GM21526 (cell line): ENCODE measurements at regions not wholly inside any gene's neighbourhood (a gene's known extent, or its start where the extent isn't known, plus 50 kb on each side); places are given as distances from the start of the nearest gene placed in this dataset.
"Not testable (repeated sequence)": the region's sequence is repeated elsewhere in the genome, so short reads cannot be mapped to it uniquely, and the experiment has no call there.

Experiments
- ATAC-seq: cut with Tn5 transposase; IDR thresholded peaks from one replicate; pipeline ENCODE4 v1.9.1; 2021; ENCODE audit warnings: moderate library complexity; ENCODE audit not compliant: unreplicated experiment, low FRiP score

DNA sequence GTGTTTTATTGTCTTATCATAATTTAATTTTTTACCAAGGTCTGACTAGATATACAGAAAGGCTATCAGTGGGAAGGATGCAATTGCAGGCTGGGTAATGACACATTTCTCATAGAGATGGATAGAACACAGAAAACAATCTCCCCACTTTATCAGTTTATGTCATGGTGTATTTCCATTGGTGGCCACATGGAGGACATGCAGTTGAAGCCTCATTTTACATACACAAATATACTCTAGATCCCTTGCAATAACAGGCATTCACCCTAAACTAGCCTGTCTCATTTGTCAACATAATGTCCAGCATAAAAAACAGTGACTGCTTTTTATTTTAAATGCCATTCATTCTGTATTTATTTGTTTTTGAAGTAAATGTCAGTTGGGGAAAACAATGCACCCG, 526.3 kb downstream of the GABRG2 start:
- peak; percentile 67 for ATAC-seq

DNA sequence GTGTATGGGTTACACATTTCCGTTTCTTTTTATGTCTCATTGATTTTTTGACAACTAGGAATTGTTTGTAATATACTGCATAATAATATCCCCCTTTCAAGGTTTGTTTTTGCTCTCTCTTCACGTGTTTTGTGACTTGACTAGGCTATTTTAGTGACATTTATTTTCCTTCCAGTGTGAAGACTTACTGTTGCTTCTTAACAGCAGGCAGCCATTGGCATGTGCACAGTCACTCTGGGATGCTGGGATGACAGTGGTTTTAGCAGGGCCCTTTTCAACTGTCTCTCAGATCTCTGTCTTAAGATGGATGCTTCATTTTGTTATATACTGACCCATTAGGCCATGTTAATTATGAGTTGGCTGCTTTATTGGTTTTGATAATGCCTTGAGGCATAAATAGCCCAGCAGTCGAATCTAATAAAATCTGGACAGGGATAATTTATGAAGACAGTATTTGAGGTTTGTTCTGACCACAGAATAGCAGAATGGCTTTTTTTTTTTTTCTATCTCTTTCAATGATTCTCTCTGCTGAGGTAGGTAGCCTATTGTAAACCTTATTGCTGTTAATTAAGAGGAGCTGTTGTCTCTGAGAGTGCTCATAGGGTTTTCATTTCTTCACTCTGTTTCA, 536.0 kb downstream of the GABRG2 start:
- no peak for ATAC-seq

DNA sequence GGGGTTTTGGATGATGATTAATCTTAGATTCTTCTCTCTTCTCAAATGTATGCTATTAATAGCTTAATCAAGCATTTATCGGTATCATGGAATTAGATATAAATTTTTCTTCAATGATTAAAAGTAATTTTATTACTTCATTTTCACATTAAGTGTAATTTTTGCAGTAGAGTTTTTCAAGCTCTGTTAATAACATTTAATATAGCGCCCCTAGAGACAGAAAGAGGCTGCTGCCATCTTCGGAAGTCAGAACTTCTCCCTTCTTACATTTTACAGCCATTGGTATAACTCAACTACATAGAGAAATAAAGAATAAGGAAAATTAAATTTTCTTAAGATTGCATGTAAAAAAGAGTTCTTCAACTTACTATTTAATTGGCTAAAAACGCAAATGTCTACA, 540.3 kb downstream of the GABRG2 start:
- no peak for ATAC-seq

GRCh38 chr5:162621726-162622263, 554.2 kb downstream of the GABRG2 start:
- not testable (repeated sequence) for ATAC-seq

- ATAC-seq, result no peak
Measured at GRCh38 chr5:162624110-162624509, 556.5 kb downstream of the GABRG2 start.

GRCh38 chr5:162637481-162637880, 569.9 kb downstream of the GABRG2 start:
- no peak for ATAC-seq

DNA sequence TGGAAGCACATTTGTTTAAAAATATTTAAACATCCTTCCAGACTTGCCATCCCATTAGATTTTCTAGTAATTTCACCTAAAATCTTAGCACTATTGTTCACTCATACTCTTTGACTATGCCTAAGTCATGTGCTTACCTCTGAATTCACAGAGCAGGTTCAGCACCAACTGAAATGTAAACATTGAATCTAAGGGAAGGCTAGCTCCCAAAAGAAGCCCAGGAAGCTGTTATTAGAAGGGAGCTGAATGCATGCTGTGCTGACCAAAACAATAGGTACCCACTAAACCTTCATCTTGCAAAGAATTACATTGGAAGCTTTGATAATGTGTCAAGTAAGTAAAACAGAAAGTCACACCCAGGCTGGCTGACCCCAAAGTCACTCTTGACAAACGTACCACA, 571.3 kb downstream of the GABRG2 start:
- ATAC-seq, result no peak

- ATAC-seq, result no peak
Measured at GRCh38 chr5:162641142-162641813, 573.7 kb downstream of the GABRG2 start.

DNA sequence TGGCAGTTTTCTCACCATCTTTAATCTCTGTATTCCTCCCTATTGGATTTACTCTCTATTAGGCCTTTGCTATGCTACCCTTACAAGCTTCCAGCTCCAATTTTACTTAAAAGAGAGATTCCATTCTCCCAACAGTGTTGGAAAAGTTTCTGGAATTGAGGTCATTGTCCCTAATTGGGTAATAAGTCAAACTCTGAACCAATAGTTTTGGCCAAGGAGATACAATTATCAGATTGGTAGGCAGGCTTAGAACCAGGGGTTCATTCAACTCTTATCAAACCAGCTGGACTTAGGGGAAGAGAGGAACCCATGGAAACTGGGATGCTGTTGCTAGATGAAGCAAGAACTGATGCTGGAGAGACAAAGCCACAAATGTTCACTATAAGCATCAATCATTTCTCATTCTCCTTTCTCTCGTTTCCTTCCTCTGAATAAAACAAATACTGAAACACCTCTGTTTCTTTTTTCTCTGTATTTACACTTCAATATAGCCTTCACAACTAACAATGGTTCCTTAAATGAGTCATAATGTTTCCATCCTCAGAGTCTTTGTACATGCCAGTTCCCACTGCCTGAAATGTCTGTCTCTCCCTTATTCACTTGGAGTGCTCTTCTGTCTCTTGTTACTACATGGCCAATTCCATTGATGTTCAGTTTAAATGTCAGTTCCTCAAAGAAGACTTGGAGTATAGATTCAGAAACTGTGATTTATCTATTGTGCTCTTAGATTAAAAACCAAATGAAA, 587.3 kb downstream of the GABRG2 start:
- peak; percentile 56 for ATAC-seq

DNA sequence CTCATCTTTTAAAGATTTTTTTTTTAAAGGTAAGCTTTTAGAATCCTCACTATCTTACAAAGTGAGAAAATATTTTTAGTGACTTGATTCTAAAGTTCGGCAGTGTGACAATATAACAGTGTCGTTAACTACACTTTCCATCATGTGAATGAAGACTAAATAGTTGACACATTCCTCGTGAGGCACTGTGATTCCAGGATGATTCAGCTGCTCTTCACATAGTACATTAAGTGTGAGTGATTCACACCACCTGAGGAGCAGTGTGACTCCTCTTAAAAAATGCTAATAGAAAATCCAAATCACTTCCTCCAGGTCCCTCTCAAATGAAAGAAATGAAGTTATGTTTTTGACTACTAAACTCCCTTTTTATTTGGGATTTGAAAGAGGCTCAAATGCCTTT, 589.5 kb downstream of the GABRG2 start:
- no peak for ATAC-seq

DNA sequence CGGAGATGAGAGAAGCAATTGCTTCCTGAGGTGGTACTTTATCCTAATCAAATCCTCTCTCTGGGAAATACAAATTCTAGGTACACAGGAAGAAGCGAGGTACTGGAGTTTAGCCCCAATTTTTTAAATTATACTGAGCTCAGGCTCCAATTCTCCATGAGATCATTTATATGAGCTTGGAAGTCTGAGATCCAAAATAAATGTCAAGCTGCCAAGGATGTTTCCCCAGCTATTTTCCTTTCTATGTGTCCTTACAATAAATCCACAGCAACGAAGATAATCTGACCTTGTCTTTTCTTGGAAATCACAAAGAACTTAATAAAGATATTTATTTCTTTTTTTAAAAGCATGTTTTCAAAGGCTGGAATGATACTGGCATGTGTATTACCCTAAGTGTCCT, 597.3 kb downstream of the GABRG2 start:
- ATAC-seq, result no peak

DNA sequence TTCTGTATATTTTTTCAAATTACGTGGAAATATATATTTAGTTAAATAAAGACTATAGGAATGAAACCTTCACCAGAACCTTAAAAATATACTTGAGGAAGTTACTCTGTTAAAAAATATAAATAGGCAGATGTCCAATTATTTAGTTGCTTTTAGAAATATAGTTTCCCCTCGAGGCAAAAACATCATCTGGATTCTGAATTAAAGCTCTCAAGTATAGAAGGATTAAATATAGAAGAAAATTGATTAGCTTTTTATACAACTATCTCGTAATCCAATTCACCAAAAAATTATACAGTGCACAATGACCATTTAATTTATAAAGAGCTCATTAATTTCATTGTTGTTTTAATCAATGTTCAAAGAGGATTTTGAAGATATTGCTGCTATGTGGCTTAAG, 601.4 kb downstream of the GABRG2 start:
- no peak for ATAC-seq

- ATAC-seq, result no peak
Measured at GRCh38 chr5:162672061-162672460, 604.5 kb downstream of the GABRG2 start.

- no peak for ATAC-seq
Measured at GRCh38 chr5:162683284-162683683, 615.7 kb downstream of the GABRG2 start.

DNA sequence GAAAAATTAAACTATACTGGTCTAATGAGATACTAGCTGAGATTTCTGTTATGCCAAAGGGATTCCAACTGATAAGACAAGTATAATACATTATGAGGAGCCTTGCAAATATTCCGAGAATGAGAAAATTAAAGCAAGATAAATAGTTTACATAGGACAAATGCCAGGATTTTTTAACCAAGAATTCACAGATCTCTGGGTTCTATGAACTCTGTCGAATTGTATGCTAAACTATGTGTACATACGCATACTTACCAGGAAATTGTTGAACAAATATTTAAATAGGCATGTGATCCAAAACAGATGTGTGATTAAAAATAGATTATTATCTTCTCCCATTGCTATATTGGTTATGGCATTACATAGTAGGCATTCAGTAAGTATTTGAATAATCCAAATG, 616.6 kb downstream of the GABRG2 start:
- ATAC-seq, result no peak

- ATAC-seq, result no peak
Measured at GRCh38 chr5:162685302-162685701, 617.7 kb downstream of the GABRG2 start.

DNA sequence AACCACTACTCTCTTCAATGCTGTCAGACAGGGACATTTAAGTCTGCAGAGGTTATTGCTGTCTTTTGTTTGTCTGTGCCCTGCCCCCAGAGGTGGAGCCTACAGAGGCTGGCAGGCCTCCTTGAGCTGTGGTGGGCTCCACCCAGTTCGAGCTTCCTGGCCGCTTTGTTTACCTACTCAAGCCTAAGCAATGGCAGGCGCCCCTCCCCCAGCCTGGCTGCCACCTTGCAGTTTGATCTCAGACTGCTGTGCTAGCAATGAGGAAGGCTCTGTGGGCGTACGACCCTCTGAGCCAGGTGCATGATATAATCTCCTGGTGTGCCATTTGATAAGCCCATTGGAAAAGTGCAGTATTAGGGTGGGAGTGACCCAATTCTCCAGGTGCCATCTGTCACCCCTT, 628.7 kb downstream of the GABRG2 start:
- not testable (repeated sequence) for ATAC-seq

GRCh38 chr5:162699361-162699760, 631.8 kb downstream of the GABRG2 start:
- no peak for ATAC-seq

DNA sequence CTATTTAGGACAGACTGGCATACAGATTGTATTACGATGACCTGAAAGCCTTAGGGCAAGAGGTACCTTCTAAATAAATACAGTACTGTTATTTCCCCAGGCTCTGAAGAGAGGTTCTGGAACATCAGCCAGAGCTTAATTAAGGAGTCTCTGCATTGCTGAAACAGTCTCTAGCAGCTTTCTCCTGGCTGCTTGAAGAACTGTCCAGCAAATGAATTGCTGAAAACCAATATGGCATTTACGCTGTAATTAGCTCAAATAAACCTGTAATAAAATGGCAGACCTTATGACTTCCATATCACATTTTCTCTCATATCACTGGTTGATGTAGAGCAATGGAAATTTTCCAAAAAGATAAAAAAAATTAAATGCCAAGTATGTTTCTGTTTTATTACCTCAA, 636.3 kb downstream of the GABRG2 start:
- no peak for ATAC-seq

- no peak for ATAC-seq
Measured at GRCh38 chr5:162711244-162711643, 643.7 kb downstream of the GABRG2 start.

- ATAC-seq, result no peak
Measured at GRCh38 chr5:162719720-162720119, 652.1 kb downstream of the GABRG2 start.

- ATAC-seq, result no peak
Measured at GRCh38 chr5:162721125-162721524, 653.6 kb downstream of the GABRG2 start.
